GM12872 (cell line): ENCODE measurements at regions not wholly inside any gene's neighbourhood (a gene's known extent, or its start where the extent isn't known, plus 50 kb on each side); places are given as distances from the start of the nearest gene placed in this dataset.

Experiments used
- CTCF ChIP-seq: IDR thresholded peaks from 3 replicates; pipeline ENCODE4 v1.5.1; 2011; ENCODE audit warnings: low read depth, mild to moderate bottlenecking, low read length, moderate library complexity; ENCODE audit not compliant: insufficient read depth

DNA sequence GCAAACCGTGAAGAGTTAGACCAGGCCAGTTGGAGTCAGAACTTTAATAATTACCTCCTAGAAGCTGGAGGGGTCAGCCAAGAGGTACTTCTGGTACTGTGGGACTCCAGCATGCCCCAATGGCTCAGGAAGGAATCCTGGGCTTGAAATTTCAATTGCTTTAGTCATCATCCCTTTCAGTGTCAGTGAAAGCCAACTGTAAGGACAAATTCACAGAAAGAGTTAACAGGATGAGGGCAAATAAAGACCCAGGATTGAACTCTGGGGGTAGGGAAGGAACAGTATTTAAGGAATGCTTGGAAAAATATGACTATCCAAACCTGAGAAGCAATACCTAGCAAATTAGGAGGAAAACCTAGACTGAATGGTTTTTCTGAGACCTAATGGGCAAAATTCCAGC, 735.1 kb upstream of the MARCKS start:
- no peak for TF ChIP-seq CTCF

DNA sequence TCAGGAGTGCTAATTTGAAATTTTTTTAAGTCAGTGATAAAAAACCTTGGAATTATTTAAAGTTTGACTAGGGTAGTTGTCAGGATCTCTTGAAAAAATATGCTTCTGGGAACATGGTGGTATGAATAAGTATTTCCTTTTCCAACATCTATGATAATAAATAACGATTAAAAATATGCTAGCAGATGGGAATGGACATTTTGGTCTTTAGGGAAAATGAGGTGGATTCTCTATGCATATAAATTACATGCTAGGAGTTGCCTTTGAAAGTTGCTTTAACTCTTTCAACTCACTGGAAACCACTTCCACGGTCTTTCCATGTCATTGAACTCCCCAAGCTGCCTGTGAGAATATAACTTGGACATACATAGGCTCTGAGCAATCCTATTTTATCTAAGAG, 731.5 kb upstream of the MARCKS start:
- TF ChIP-seq CTCF, result no peak

- no peak for TF ChIP-seq CTCF
Observed at GRCh38 chr6:113127786-113128419, 729.2 kb upstream of the MARCKS start.

DNA sequence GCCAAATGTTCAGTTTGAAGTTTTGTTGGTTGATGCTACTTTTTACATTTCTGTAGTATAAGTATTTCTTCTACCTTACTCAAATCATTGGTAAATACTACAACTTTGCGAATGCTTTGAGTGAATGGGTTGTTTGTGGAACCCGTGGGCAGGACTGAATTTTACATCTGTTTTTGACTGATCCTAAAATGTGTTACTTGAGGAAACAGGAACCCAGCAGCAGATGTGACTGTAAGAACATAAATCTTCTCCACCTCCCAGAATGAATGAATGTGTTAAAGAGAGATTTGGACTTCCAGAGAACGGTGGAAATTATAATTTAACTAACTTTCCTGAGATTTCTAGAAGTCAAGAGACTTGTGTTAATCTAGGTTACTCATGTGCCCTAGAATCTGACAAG, 728.5 kb upstream of the MARCKS start:
- TF ChIP-seq CTCF, result no peak

GRCh38 chr6:113129991-113130390, 727.2 kb upstream of the MARCKS start:
- no peak for TF ChIP-seq CTCF

DNA sequence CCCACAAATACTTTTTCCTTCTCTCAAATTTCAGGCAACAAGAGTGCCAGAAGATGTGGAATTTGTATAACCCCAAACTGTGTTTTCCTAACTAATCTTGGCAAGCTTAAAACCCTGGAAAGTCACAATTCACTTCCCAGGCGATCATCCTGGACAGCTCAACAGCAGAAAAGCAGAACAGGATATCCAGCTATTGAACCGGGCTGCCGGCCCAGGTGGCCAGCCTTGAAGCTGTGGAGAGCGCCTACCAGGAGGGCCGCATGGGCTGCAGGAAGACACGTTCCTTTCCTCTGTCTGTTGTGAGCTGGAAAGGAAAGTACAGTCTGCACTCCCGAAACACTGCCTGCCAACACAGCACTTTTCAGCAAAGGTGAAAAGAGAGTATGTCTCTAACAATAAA, 719.7 kb upstream of the MARCKS start:
- no peak for TF ChIP-seq CTCF

- no peak for TF ChIP-seq CTCF
Observed at GRCh38 chr6:113140721-113141120, 716.4 kb upstream of the MARCKS start.
